Cerebellar cortex (tissue), 1 donor: ENCODE measurements at regions not wholly inside any gene's neighbourhood (a gene's known extent, or its start where the extent isn't known, plus 50 kb on each side); places are given as distances from the start of the nearest gene placed in this dataset.

ENCODE experiments used
- DNase-seq: peaks from one replicate; pipeline ENCODE4 v3.0.0-alpha.2; 2015; ENCODE audit warnings: low spot score

GRCh38 chr9:8085986-8086385, 286.4 kb upstream of the DMAC1 start:
- no peak for DNase-seq

GRCh38 chr9:8078641-8079140, 279.1 kb upstream of the DMAC1 start:
- no peak for DNase-seq

- DNase-seq = no peak
Observed at GRCh38 chr9:8074713-8075286, 275.2 kb upstream of the DMAC1 start.

GRCh38 chr9:8071445-8071798, 271.8 kb upstream of the DMAC1 start:
- no peak for DNase-seq

- no peak for DNase-seq
Observed at GRCh38 chr9:8070779-8071444, 271.3 kb upstream of the DMAC1 start.

GRCh38 chr9:8062459-8062858, 262.9 kb upstream of the DMAC1 start:
- DNase-seq = no peak

- no peak for DNase-seq
Observed at GRCh38 chr9:8053501-8053900, 253.9 kb upstream of the DMAC1 start.

GRCh38 chr9:8052991-8053390, 253.4 kb upstream of the DMAC1 start:
- no peak for DNase-seq

- no peak for DNase-seq
Observed at GRCh38 chr9:8037745-8038144, 238.2 kb upstream of the DMAC1 start.

GRCh38 chr9:8036914-8037524, 237.4 kb upstream of the DMAC1 start:
- no peak for DNase-seq

GRCh38 chr9:8033794-8034193, 234.2 kb upstream of the DMAC1 start:
- no peak for DNase-seq

- no peak for DNase-seq
Observed at GRCh38 chr9:8030095-8030494, 230.5 kb upstream of the DMAC1 start.

- no peak for DNase-seq
Observed at GRCh38 chr9:8027351-8027750, 227.8 kb upstream of the DMAC1 start.

- DNase-seq = no peak
Observed at GRCh38 chr9:8025551-8025950, 226.0 kb upstream of the DMAC1 start.

- peak; percentile 55 for DNase-seq
Observed at GRCh38 chr9:8020186-8020585, 220.6 kb upstream of the DMAC1 start.

GRCh38 chr9:8019636-8020035, 220.1 kb upstream of the DMAC1 start:
- DNase-seq = no peak

- DNase-seq = no peak
Observed at GRCh38 chr9:8014997-8015682, 215.6 kb upstream of the DMAC1 start.

GRCh38 chr9:8012986-8013385, 213.4 kb upstream of the DMAC1 start:
- no peak for DNase-seq

GRCh38 chr9:8011974-8012373, 212.4 kb upstream of the DMAC1 start:
- DNase-seq = no peak

- DNase-seq = no peak
Observed at GRCh38 chr9:7996558-7996957, 197.0 kb upstream of the DMAC1 start.

GRCh38 chr9:7988644-7989280, 189.2 kb upstream of the DMAC1 start:
- no peak for DNase-seq

- DNase-seq = no peak
Observed at GRCh38 chr9:7984692-7985091, 185.1 kb upstream of the DMAC1 start.

GRCh38 chr9:7984203-7984602, 184.6 kb upstream of the DMAC1 start:
- no peak for DNase-seq
